HS-5 (cell line): ENCODE measurements at regions not wholly inside any gene's neighbourhood (a gene's known extent, or its start where the extent isn't known, plus 50 kb on each side); places are given as distances from the start of the nearest gene placed in this dataset.
"Not testable (repeated sequence)": the region's sequence is repeated elsewhere in the genome, so short reads cannot be mapped to it uniquely, and the experiment has no call there.

Experiments used
- DNase-seq: peaks from one replicate; pipeline ENCODE4 v3.0.0-alpha.2; 2012; ENCODE audit warnings: low read depth

DNA sequence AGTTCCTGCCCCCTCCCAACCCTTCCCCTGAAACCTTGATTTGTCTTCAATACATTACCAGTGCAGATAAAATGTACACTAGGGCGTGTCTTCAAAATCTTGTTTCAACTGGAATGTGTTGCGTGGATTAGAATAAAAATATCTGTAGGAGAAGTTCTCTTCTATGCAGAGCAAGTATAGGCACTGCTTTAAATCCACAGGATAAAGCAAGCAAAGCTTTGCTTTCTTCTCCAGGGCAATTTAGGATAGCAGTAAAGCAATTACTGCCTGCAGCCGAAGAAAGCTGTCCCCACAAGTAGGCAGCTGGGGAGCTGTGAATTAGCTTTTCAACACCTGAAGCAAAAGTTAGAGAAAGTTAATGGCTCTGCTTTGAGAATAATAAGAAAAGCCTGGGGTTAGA lies 329.7 kb upstream of the KCNMB2 start:
- DNase-seq = no peak

- DNase-seq = not testable (repeated sequence)
Observed at GRCh38 chr3:178207161-178207560, 329.1 kb upstream of the KCNMB2 start.

GRCh38 chr3:178207627-178208026 lies 328.6 kb upstream of the KCNMB2 start:
- not testable (repeated sequence) for DNase-seq

- DNase-seq = not testable (repeated sequence)
Observed at GRCh38 chr3:178209116-178209515, 327.1 kb upstream of the KCNMB2 start.

DNA sequence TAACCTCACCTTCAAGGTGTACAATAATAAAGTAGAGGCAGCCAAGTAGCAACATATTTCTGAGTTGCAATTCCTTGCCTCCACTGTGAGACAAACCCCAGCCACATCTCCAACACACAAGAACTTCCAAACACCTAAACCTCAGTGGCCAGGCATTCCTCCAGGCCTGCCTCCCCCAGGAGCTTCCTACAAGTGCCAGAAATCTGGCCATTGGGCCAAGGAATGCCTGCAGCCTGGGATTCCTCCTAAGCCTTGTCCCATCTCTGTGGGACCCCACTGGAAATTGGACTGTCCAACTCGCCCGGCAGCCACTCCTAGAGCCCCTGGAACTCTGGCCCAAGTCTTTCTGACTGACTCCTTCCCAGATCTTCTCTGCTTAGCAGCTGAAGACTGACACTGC lies 326.6 kb upstream of the KCNMB2 start:
- not testable (repeated sequence) for DNase-seq

GRCh38 chr3:178211086-178211485 lies 325.1 kb upstream of the KCNMB2 start:
- not testable (repeated sequence) for DNase-seq

- DNase-seq = no peak
Observed at GRCh38 chr3:178217479-178217878, 318.8 kb upstream of the KCNMB2 start.

- DNase-seq = no peak
Observed at GRCh38 chr3:178218231-178218630, 318.0 kb upstream of the KCNMB2 start.

DNA sequence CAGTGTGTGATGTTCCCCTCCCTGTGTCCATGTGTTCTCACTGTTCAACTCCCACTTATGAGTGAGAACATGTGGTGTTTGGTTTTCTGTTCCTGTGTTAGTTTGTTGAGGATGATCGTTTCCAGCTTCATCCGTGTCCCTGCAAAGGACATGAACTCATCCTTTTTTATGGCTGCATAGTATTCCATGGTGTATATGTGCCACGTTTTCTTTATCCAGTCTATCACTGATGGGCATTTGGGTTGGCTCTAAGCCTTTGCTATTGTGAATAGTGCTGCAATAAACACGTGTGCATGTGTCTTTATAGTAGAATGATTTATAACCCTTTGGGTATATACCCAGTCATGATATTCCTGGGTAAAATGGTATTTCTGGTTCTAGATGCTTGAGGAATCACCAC lies 316.6 kb upstream of the KCNMB2 start:
- DNase-seq = not testable (repeated sequence)

DNA sequence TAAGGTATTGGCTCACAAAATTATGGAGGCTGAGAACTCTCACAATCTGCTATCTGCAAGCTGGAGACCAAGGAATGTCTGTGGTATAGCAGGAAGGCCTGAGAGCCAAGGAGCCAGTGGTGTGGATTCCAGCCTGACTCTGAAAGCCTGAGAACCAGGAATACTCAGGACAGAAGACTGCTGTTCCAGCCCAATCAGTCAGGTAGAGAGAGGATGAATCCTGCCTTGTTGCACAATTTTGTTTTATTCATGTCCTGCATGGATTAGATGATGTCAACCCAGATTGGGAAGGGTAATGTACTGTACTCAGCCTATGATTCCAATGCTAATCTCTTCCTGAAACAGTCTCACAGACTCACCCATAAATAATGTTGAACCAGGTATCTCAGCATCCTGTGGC lies 312.4 kb upstream of the KCNMB2 start:
- no peak for DNase-seq

DNA sequence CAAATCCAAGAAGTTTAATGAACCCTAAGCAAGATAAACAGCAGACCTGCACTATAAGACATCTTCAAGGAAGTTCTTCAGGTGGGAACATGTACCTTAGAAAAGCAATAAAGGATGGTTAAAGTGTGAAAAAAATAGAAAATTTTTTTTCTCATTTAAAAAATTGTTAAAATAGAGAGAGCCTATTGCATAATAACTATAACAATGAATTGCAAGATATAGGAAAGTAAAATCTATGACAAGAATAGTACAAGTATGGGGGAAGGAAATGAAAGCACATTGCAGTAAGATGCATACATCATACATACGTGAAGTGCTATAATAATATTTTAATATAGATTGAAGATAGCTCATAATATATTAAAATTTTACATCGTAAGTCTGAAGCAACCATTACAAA lies 310.1 kb upstream of the KCNMB2 start:
- no peak for DNase-seq

- DNase-seq = no peak
Observed at GRCh38 chr3:178231645-178232044, 304.6 kb upstream of the KCNMB2 start.

DNA sequence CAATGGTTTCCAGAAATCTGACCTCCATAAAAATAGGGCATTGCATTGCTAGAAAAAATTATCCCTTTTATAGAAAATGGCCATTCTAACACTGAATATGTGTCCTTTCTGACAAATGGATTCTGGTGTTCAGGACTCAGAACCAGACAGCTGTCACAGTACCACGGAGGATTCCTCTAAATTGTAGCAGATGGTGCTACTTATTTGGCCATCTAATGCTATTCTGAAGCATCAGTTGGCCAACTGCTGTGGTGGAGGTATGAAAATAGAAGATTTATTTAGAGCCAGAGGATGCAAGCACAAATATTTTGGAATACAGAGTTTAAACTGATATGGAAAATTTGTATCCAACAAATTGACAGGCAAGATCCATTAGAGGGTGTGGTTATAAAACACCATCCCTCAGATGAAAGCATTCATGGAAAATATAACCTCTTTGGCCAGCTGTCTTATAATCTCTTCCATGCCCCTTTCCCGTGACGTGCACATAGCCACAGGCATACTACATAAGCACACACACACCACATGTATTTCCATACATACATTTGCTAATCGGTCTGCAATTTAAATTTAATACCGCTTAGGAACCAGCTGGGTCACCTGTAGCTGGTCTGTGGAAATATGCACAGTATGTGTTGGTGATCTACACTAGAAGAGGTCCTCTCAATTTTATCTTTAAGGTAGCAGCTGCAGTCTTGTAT lies 302.7 kb upstream of the KCNMB2 start:
- DNase-seq = no peak

DNA sequence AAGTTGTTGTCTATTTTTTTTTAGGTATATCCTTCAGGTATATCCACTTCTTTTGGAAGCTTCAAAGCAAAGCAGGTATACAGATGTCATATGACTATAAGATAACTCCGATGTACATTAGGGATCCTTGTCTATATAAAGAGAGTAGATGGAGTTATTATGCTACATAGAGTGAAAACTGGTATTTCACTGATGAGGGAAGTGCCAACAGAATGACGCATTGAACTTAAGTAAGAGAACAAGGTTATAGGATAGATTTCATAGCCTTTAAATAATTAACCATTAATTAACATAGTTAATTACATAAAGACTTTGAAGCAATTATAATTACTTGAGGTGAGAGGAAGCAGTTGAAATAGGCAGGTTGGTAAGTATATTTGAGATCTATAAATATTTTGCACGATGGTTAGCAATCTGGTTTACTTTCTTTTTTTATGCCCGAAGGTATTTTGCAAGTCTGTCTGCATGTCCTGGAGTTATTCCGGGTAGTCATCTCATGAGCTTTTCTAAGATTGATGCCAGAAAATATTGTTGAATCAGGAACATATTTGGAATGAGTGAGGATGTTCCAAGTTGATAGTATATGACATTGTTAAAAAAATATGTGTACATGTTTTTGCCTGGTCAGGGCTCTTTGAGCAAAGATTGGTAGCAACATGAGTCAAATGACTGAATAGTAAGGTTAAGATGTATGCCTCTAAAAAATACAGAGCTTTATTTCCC lies 299.5 kb upstream of the KCNMB2 start:
- DNase-seq = peak; percentile 47

DNA sequence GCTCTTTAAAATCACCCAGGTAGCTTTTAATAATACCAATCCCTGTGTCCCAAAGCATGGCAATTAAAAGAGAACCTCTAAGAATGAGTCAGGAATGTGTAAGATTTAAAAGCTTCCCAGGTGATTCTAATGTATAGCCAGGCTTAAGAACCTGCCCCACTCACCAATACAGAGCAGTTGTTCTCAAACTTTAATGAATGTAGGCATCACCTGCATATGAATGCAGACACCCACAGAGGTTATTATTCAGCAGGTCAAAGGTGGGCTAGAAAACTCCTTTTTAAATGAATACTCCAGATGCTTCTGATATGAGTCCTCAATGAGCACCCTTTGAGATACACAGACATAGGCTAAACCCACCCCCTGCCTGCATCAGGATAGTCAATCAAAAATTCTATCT lies 298.1 kb upstream of the KCNMB2 start:
- no peak for DNase-seq

GRCh38 chr3:178244733-178245709 lies 291.2 kb upstream of the KCNMB2 start:
- no peak for DNase-seq

GRCh38 chr3:178246004-178246403 lies 290.2 kb upstream of the KCNMB2 start:
- DNase-seq = no peak

DNA sequence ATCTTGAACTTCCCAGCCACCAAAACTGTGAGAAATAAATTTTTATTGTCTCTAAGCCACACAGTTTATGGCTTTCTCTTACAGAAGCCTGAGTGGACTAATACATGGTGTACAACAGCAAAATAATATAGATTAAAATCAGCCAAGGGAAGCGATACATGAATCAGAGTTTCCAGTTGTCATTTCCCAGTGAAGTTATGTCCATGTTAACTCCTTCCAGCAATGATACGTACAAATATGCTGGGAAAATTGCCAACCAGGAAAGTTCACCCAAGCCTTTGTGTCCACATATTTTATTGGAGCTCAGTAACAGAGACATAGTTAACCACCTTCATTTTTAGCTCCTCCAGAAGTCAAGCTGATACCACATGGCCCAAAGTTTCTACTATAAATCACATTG lies 280.9 kb upstream of the KCNMB2 start:
- DNase-seq = no peak

- no peak for DNase-seq
Observed at GRCh38 chr3:178257491-178257890, 278.7 kb upstream of the KCNMB2 start.

DNA sequence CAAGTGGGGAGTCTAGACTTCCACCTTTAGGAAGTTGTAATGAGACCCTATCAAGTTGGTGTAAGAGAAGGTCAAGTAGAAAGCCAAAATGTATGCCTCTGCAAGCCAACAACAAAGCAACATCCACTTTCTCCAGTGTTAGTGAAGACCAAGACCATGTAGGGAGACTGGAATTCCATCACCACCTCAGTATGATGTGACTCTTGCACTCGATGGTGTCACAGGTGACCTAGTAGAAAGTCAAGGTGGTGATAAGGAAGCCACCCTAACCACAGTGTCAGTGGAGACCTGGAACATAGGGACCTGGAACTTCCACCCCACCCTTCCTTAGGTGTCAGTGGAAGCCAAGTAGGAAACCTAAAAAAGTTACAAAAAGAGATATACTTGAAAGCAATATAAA lies 278.1 kb upstream of the KCNMB2 start:
- DNase-seq = no peak

DNA sequence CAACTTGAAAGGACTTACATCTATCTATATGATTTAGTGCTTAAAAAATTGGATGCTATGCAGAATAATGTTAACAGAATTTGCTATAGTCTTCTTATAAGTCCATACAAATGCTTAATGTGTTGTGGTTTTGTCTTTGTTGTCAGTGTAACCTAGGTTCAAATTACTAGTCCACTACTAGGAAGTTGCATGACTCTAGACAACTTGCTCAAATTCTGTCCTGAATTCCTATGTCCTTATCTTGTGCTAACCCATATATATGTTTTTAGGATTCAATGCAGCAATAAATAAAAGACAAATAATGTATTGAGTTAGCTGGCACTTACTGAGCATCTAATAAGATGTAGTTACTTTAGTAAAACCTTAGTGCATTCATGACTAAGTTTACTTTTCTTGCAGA lies 276.5 kb upstream of the KCNMB2 start:
- DNase-seq = no peak

- no peak for DNase-seq
Observed at GRCh38 chr3:178260887-178261565, 275.2 kb upstream of the KCNMB2 start.
